GM12872 (cell line): ENCODE measurements at regions not wholly inside any gene's neighbourhood (a gene's known extent, or its start where the extent isn't known, plus 50 kb on each side); places are given as distances from the start of the nearest gene placed in this dataset.

Experiments
- TF ChIP-seq, protein P1 (sequence below): IDR thresholded peaks from 3 replicates; pipeline ENCODE4 v1.5.1; 2011; ENCODE audit warnings: low read depth, mild to moderate bottlenecking, low read length, moderate library complexity; ENCODE audit not compliant: insufficient read depth

DNA sequence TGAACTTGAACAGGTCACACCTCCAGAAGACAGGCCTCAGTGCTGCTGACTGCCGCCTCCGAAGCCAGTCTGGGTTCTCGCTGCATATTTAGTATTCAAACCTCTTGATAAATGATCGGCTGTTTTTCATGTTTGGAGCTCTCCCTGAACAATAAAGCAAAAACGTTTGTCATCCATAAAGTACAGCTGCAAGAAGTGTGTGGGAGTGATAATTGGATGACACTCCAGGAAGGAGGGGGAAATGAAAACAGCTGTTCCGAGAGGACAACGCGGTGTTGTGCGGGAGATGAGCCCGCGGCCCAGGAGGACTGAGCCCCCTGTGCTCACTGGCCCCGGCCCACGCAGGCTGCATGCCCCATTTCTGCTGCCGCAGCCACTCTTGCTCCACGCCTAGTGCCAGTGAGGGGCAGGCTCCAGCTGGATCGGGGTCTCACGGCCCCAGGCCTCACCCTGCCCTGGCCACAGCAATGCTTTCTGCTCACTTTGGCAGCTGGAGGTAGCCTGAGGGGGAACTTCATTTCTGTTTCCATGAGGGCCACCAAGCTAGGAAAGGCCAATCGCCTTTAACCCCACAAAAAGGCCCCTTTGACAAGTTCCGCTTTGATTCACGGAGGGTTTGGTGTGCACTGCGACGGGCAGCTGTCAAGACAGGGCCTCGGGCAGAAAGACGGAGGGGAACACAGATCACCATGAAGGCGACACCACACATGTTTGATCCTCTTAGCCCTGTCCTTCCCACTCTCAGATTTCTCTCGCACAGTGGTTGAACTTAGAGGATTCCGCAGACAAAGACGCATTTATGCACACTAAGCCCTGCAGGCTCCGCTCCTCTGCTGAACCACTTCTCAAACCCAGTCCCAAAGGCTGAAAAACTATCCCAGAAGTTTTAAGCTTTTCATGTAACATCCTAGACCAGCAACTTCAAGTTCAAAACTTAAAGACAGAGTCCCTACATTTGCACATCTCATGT is 537.6 kb downstream of the EFNB2 start:
- TF ChIP-seq, protein P1, sequence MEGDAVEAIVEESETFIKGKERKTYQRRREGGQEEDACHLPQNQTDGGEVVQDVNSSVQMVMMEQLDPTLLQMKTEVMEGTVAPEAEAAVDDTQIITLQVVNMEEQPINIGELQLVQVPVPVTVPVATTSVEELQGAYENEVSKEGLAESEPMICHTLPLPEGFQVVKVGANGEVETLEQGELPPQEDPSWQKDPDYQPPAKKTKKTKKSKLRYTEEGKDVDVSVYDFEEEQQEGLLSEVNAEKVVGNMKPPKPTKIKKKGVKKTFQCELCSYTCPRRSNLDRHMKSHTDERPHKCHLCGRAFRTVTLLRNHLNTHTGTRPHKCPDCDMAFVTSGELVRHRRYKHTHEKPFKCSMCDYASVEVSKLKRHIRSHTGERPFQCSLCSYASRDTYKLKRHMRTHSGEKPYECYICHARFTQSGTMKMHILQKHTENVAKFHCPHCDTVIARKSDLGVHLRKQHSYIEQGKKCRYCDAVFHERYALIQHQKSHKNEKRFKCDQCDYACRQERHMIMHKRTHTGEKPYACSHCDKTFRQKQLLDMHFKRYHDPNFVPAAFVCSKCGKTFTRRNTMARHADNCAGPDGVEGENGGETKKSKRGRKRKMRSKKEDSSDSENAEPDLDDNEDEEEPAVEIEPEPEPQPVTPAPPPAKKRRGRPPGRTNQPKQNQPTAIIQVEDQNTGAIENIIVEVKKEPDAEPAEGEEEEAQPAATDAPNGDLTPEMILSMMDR, result no peak

DNA sequence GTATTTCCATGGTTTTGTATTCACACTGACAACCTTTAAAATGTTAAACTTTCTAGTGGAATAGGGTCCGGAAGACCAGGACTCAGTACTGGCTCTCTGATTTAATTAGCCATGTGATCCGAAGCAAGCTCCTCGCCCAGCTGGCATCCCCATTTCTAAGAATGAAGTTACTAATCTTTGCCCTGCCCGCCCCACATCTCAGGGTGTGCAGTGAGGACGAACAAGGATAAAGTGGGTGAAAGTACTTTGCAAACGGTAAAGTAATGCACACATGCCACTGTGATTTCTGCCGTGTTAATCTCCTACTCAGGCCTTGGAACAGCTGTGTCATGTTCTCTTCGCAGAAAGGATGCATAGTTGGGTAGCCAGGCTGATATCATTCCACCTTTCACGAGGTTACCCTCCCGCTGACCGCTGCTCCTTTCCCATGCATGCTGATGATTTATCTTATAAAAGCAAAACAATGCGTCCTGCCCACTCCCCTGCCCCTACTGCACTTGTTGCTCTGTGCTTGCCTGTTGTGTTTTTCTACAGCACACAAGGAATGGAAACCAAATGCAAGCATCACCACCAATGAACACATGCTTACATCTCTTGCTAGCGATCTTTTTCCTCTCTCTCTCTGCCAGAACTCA is 539.0 kb downstream of the EFNB2 start:
- TF ChIP-seq, protein P1, result no peak

DNA sequence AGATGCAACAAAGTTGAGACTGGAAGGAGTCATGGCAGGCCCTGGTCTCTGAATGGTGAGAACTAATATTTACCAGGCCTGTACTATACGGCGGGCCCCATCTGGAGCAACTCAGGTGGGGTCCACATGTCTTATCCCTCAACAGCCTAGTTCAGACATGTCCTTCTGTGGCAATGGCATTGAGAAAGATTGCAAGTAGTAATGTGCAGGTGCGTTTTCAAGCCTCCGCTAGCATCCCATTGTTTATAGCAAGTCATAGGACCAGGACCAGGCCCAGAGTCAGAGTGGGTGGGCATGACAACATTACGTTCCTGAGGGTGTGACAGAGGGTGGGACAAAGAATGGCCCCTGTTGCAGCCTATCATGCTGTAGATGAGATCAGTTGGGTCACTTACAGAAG is 541.1 kb downstream of the EFNB2 start:
- TF ChIP-seq, protein P1, result no peak

DNA sequence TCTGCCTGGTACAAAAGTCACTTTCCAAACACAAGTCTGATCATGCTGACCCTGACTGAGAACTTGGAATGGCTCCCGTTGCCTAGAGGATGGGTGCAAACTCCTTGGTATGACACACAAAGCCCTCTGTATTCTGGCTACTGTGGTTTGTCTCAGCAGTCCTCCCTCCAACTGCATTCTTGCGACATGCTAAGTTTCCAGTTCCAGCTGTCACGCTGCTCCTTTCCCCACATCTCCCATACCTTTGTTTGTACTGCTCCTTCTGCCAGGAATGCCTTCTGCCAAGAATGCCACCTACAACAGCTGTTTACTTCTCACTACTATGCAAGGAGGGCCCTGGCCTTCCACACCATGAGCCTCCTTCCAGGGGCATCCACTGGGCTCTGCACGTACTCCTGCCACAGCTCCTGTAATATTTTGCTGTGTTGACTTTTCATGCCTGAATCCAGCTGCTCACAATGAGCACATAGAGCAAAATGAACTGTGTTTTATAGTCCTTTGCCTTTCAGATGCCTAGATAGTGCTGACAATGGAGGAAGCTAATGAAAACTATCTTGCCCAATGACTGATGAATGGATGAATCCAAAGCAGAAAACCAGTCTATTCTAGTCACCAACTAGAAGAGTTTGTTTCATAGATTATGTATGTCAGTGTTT is 543.7 kb downstream of the EFNB2 start:
- TF ChIP-seq, protein P1, result no peak

DNA sequence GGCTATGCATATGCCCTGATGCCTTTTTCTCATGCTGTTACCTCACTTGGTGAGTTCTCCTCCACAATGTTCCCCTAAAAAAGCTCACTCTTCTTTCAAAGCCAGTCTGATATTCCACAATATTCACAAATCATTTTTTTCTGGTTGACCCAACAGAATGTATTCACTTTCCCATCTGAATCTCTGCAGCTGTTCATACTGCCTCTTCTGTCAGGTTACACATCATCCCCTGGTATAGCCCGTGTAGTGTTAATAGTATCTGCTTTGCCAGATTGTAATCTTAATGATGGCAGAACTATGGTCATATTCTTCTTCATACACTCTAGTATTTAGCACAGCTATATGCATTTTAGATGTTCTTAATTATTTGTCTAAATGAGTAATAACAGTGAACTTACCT is 544.3 kb downstream of the EFNB2 start:
- TF ChIP-seq, protein P1, result no peak

DNA sequence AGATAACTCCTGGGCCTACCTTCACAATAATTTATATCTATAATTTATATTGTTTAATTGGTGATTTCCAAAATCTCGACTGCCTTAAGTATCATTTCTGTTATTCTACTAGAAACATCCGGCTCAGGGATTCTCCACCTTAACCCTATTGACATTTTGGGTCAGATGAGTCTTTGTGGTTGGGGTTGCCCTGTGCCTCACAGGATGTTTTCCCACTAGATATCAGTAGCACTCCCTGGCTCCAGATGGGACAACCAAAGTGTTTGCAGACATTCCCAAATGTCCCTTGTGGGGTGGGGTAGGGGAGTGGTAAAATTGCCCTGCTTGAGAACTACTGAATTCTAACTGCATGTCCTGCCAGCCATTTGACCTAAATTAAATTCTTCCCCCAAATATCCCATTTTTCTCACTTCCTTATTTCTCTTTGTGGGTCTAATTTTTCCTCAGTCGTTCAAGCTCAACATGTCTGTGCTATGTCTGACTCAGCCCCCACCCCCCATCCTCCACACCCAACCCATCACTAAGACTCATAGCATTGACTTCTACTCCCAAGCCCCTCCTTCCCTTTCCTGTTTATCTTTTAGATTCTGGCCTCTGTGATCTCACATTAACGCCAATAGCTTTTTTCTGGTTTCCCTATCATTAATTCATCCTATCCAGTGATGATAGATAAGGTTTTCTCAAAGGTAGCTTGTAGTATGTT is 545.1 kb downstream of the EFNB2 start:
- TF ChIP-seq, protein P1, result no peak

DNA sequence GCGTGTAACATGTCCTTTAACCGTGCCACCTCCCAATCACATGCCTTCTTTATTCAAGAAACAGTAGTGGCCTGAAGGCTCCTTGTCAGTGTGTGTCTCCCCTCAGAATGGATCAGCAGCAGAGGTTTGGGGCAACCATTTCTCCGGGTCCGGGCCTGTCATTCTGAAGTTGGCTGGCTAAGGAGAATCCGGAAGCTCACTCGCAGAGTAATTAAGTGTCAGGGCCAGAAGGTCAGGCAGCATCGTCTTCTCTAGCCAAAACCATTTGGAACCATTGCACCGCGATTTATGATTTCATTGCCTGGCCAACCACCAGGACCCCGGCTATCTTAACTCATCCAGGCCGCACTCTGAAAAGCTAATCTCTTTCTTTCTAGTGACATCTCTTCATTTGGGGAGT is 550.8 kb downstream of the EFNB2 start:
- TF ChIP-seq, protein P1, result no peak
